ENCODE measurements at regions not wholly inside any gene's neighbourhood (a gene's known extent, or its start where the extent isn't known, plus 50 kb on each side); places are given as distances from the start of the nearest gene placed in this dataset.

DNA sequence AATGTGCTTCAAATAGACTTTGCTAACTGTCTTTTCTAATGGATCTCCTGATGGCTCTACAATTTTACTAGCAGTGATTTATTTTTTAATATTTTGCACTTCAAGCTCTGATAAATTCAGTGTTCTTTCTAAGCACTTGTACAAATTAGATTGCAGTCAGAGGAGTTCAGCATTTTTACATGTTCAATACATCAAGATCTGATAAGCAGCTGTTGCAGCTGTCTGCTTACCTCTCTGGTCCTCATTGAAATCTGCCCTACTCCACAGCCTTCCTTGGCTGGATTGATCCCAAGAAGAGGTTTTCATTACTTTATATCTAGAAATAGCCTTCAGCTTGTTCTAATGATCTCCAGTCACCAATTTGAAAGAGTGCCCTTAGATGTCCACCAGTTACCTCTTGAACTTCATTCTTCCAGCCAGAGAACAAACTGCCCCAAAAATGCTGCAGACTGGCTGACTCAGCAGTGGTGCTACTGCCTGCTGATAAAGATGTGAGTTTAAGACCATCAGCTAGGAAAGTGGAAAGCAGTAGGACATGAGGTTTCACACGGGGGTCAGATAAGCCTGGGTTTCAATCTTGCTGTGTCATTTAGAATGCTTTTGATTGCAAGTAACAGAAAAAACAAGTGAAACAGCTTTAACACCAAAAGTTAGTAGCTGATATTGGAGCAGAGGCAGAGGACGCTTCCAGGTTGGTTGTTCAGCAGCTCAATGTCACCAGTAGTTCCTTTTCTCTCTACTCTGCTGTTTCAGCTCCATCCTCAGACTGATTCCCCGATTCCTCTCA is 350.9 kb upstream of the NPVF start:
- TF ChIP-seq POLR2A (IDR thresholded peaks at IDR 0.05; ENCODE audit: low read length) (no peak), GATA1 (IDR thresholded peaks at IDR 0.05; ENCODE audit: low read depth, low read length) (no peak)

All from erythroblast (primary cell).